HG02970 (cell line): ENCODE measurements at regions not wholly inside any gene's neighbourhood (a gene's known extent, or its start where the extent isn't known, plus 50 kb on each side); places are given as distances from the start of the nearest gene placed in this dataset.

Experiments used
- ATAC-seq: cut with Tn5 transposase; IDR thresholded peaks from one replicate; pipeline ENCODE4 v1.9.1; 2021; ENCODE audit warnings: mild to moderate bottlenecking, moderate library complexity, moderate number of reproducible peaks; ENCODE audit not compliant: unreplicated experiment, low FRiP score

- ATAC-seq: no peak
Observed at GRCh38 chr5:58215364-58215763, 244.5 kb downstream of the PLK2 start.

- no peak for ATAC-seq
Observed at GRCh38 chr5:58211441-58211840, 248.4 kb downstream of the PLK2 start.

- ATAC-seq: no peak
Observed at GRCh38 chr5:58208674-58209073, 251.2 kb downstream of the PLK2 start.

GRCh38 chr5:58207076-58207475 lies 252.8 kb downstream of the PLK2 start:
- no peak for ATAC-seq

- ATAC-seq: no peak
Observed at GRCh38 chr5:58204966-58205365, 254.9 kb downstream of the PLK2 start.

- no peak for ATAC-seq
Observed at GRCh38 chr5:58202941-58203444, 256.9 kb downstream of the PLK2 start.

- no peak for ATAC-seq
Observed at GRCh38 chr5:58201922-58202648, 257.8 kb downstream of the PLK2 start.

GRCh38 chr5:58200451-58200850 lies 259.4 kb downstream of the PLK2 start:
- ATAC-seq: no peak

- no peak for ATAC-seq
Observed at GRCh38 chr5:58199087-58199486, 260.8 kb downstream of the PLK2 start.

GRCh38 chr5:58198330-58198729 lies 261.6 kb downstream of the PLK2 start:
- no peak for ATAC-seq

- ATAC-seq: no peak
Observed at GRCh38 chr5:58197875-58198274, 262.0 kb downstream of the PLK2 start.

GRCh38 chr5:58191443-58191842 lies 268.4 kb downstream of the PLK2 start:
- no peak for ATAC-seq

- no peak for ATAC-seq
Observed at GRCh38 chr5:58188262-58188651, 271.6 kb downstream of the PLK2 start.

GRCh38 chr5:58187432-58188261 lies 272.2 kb downstream of the PLK2 start:
- no peak for ATAC-seq

- no peak for ATAC-seq
Observed at GRCh38 chr5:58185801-58186200, 274.1 kb downstream of the PLK2 start.

GRCh38 chr5:58185397-58185796 lies 274.5 kb downstream of the PLK2 start:
- no peak for ATAC-seq

- ATAC-seq: no peak
Observed at GRCh38 chr5:58184910-58185309, 275.0 kb downstream of the PLK2 start.

- no peak for ATAC-seq
Observed at GRCh38 chr5:58183786-58184085, 276.1 kb downstream of the PLK2 start.

GRCh38 chr5:58183078-58183785 lies 276.7 kb downstream of the PLK2 start:
- no peak for ATAC-seq

- no peak for ATAC-seq
Observed at GRCh38 chr5:58182287-58182841, 277.5 kb downstream of the PLK2 start.
